ENCODE measurements at regions not wholly inside any gene's neighbourhood (a gene's known extent, or its start where the extent isn't known, plus 50 kb on each side); places are given as distances from the start of the nearest gene placed in this dataset.

- Histone ChIP-seq H3K36me3 (replicated peaks; ENCODE audit: insufficient read depth, low read depth) (no peaks in the 10 kb centered on the region), H3K27me3 (no peaks in the 10 kb centered on the region), H3K4me2 (no peak overlapping the region), H3K9me3 (ENCODE audit: low read depth) (no peaks in the 10 kb centered on the region), H4K20me1 (ENCODE audit: insufficient read depth, poor library complexity, severe bottlenecking) (no peaks in the 10 kb centered on the region), H3K27ac (no peak overlapping the region), H3K4me3 (no peak overlapping the region), H3K79me2 (no peaks in the 10 kb centered on the region), H2AFZ (no peak overlapping the region), H3K4me1 (ENCODE audit: insufficient read depth) (no peaks in the 10 kb centered on the region), H3K9me2 (replicated peaks; ENCODE audit: insufficient read depth) (no peaks in the 10 kb centered on the region)
- TF ChIP-seq EZH2 (IDR thresholded peaks at IDR 0.05; ENCODE audit: borderline replicate concordance) (no peak), EZH2phosphoT487 (IDR thresholded peaks at IDR 0.05; ENCODE audit: low read depth, severe bottlenecking, unreplicated experiment) (no peak), CTCF (IDR thresholded peaks at IDR 0.05; ENCODE audit: poor library complexity) (no peak)
- no peak for DNase-seq (ENCODE audit: low spot score)
- 88% methylated on average over 2 of the region's 2 CpGs for WGBS (ENCODE audit: low lambda C conversion rate, missing lambda C conversion rate)
Measured at GRCh38 chr16:8217201-8217600, 373.1 kb downstream of the TMEM114 start.

GRCh38 chr16:8204769-8205168, 385.5 kb downstream of the TMEM114 start:
- Histone ChIP-seq H3K36me3 (replicated peaks; ENCODE audit: insufficient read depth, low read depth) (no peaks in the 10 kb centered on the region), H3K27ac (no peak overlapping the region), H3K9me3 (ENCODE audit: low read depth) (no peaks in the 10 kb centered on the region), H3K4me3 (no peak overlapping the region), H3K9me2 (replicated peaks; ENCODE audit: insufficient read depth) (no peaks in the 10 kb centered on the region), H3K4me2 (no peak overlapping the region), H3K4me1 (ENCODE audit: insufficient read depth) (no peaks in the 10 kb centered on the region), H3K79me2 (no peaks in the 10 kb centered on the region), H2AFZ (no peak overlapping the region), H4K20me1 (ENCODE audit: insufficient read depth, poor library complexity, severe bottlenecking) (no peaks in the 10 kb centered on the region), H3K27me3 (no peaks in the 10 kb centered on the region)
- TF ChIP-seq EZH2phosphoT487 (IDR thresholded peaks at IDR 0.05; ENCODE audit: low read depth, severe bottlenecking, unreplicated experiment) (no peak), EZH2 (IDR thresholded peaks at IDR 0.05; ENCODE audit: borderline replicate concordance) (no peak), CTCF (IDR thresholded peaks at IDR 0.05; ENCODE audit: poor library complexity) (no peak)
- no peak for DNase-seq (ENCODE audit: low spot score)
- 95% methylated on average over 1 of the region's 1 CpG for WGBS (ENCODE audit: low lambda C conversion rate, missing lambda C conversion rate)

GRCh38 chr16:8204096-8204495, 386.2 kb downstream of the TMEM114 start:
- no peaks in the 10 kb centered on the region for H3K27me3 ChIP-seq
- H3K4me3 ChIP-seq: no peak overlapping the region
- no peaks in the 10 kb centered on the region for H3K36me3 ChIP-seq (replicated peaks; ENCODE audit: insufficient read depth, low read depth)
- no peak overlapping the region for H3K4me2 ChIP-seq
- no peak for DNase-seq (ENCODE audit: low spot score)
- H3K9me2 ChIP-seq (replicated peaks; ENCODE audit: insufficient read depth): no peaks in the 10 kb centered on the region
- no peaks in the 10 kb centered on the region for H3K79me2 ChIP-seq
- H3K9me3 ChIP-seq (ENCODE audit: low read depth): no peaks in the 10 kb centered on the region
- H3K27ac ChIP-seq: no peak overlapping the region
- TF ChIP-seq EZH2 (IDR thresholded peaks at IDR 0.05; ENCODE audit: borderline replicate concordance): no peak
- no peak for TF ChIP-seq EZH2phosphoT487 (IDR thresholded peaks at IDR 0.05; ENCODE audit: low read depth, severe bottlenecking, unreplicated experiment)
- TF ChIP-seq CTCF (IDR thresholded peaks at IDR 0.05; ENCODE audit: poor library complexity): no peak
- no peak overlapping the region for H2AFZ ChIP-seq
- H4K20me1 ChIP-seq (ENCODE audit: insufficient read depth, poor library complexity, severe bottlenecking): no peaks in the 10 kb centered on the region
- 63% methylated on average over 4 of the region's 4 CpGs for WGBS (ENCODE audit: low lambda C conversion rate, missing lambda C conversion rate)
- H3K4me1 ChIP-seq (ENCODE audit: insufficient read depth): no peaks in the 10 kb centered on the region

GRCh38 chr16:8203101-8203500, 387.2 kb downstream of the TMEM114 start:
- TF ChIP-seq EZH2 (IDR thresholded peaks at IDR 0.05; ENCODE audit: borderline replicate concordance) (no peak), CTCF (IDR thresholded peaks at IDR 0.05; ENCODE audit: poor library complexity) (no peak), EZH2phosphoT487 (IDR thresholded peaks at IDR 0.05; ENCODE audit: low read depth, severe bottlenecking, unreplicated experiment) (no peak)
- Histone ChIP-seq H3K4me3 (no peak overlapping the region), H2AFZ (no peak overlapping the region), H3K9me3 (ENCODE audit: low read depth) (no peaks in the 10 kb centered on the region), H4K20me1 (ENCODE audit: insufficient read depth, poor library complexity, severe bottlenecking) (no peaks in the 10 kb centered on the region), H3K4me2 (no peak overlapping the region), H3K27ac (no peak overlapping the region), H3K4me1 (ENCODE audit: insufficient read depth) (no peaks in the 10 kb centered on the region), H3K79me2 (no peaks in the 10 kb centered on the region), H3K9me2 (replicated peaks; ENCODE audit: insufficient read depth) (no peaks in the 10 kb centered on the region), H3K36me3 (replicated peaks; ENCODE audit: insufficient read depth, low read depth) (no peaks in the 10 kb centered on the region), H3K27me3 (no peaks in the 10 kb centered on the region)
- DNase-seq (ENCODE audit: low spot score): no peak
- 82% methylated on average over 2 of the region's 2 CpGs for WGBS (ENCODE audit: low lambda C conversion rate, missing lambda C conversion rate)
